Fibroblast of pulmonary artery (primary cell): ENCODE measurements at regions not wholly inside any gene's neighbourhood (a gene's known extent, or its start where the extent isn't known, plus 50 kb on each side); places are given as distances from the start of the nearest gene placed in this dataset.

Experiments
- DNase-seq: peaks from one replicate; pipeline ENCODE4 v3.0.0-alpha.2; 2010; ENCODE audit warnings: low read depth
- H3K4me3 ChIP-seq: replicated peaks from 2 replicates; pipeline ENCODE4 v1.5.1; 2011; ENCODE audit warnings: low read depth, mild to moderate bottlenecking, control low read depth, low read length, moderate library complexity
- CTCF ChIP-seq: IDR thresholded peaks from 2 replicates; pipeline ENCODE4 v1.5.1; 2011; ENCODE audit warnings: mild to moderate bottlenecking, control low read depth, low read length, inconsistent platforms; ENCODE audit errors: missing control alignments

GRCh38 chr13:48784916-48785548, 131.3 kb downstream of the CYSLTR2 start:
- DNase-seq = no peak
- H3K4me3 ChIP-seq = no peak overlapping the region
- TF ChIP-seq CTCF = no peak

- DNase-seq = no peak
Observed at GRCh38 chr13:48790199-48790598, 136.5 kb downstream of the CYSLTR2 start.

GRCh38 chr13:48790966-48791365, 137.2 kb downstream of the CYSLTR2 start:
- no peak for TF ChIP-seq CTCF
- DNase-seq = no peak
- H3K4me3 ChIP-seq = no peak overlapping the region

More at GRCh38 chr13:48790199-48790598, 136.5 kb downstream of the CYSLTR2 start:
- no peak overlapping the region for H3K4me3 ChIP-seq
- no peak for TF ChIP-seq CTCF

- DNase-seq = no peak
- H3K4me3 ChIP-seq = no peak overlapping the region
- TF ChIP-seq CTCF = no peak
Observed at GRCh38 chr13:48797127-48797526, 143.4 kb downstream of the CYSLTR2 start.

GRCh38 chr13:48797761-48798160, 144.0 kb downstream of the CYSLTR2 start:
- no peak for TF ChIP-seq CTCF
- no peak overlapping the region for H3K4me3 ChIP-seq
- no peak for DNase-seq

- no peak for TF ChIP-seq CTCF
- no peak overlapping the region for H3K4me3 ChIP-seq
- no peak for DNase-seq
Observed at GRCh38 chr13:48798180-48798579, 144.5 kb downstream of the CYSLTR2 start.

GRCh38 chr13:48801255-48801654, 147.5 kb downstream of the CYSLTR2 start:
- no peak for DNase-seq
- TF ChIP-seq CTCF = no peak

More at GRCh38 chr13:48801255-48801654, 147.5 kb downstream of the CYSLTR2 start:
- H3K4me3 ChIP-seq = no peak overlapping the region
